HL-60 (cell line): ENCODE measurements at regions not wholly inside any gene's neighbourhood (a gene's known extent, or its start where the extent isn't known, plus 50 kb on each side); places are given as distances from the start of the nearest gene placed in this dataset.

Experiments
- DNase-seq, 2 experiments: peaks; one replicate each; pipeline ENCODE4 v3.0.0-alpha.2; 2010 to 2020; ENCODE audit warnings: low read depth in 1 of 2, low spot score in 1 of 2
- H3K27ac ChIP-seq: fragments of 250-450 bp; sonication (Bioruptor Pico); replicated peaks from 2 replicates; pipeline ENCODE4 v1.5.1; 2020; ENCODE audit warnings: mild to moderate bottlenecking, moderate library complexity
- H3K27me3 ChIP-seq: fragments of 250-450 bp; sonication (Bioruptor Pico); 2 replicates; pipeline ENCODE4 v1.5.1; 2021; ENCODE audit warnings: mild to moderate bottlenecking, moderate library complexity; ENCODE audit not compliant: insufficient read depth, poor library complexity, severe bottlenecking
- H3K4me3 ChIP-seq: replicated peaks from 2 replicates; pipeline ENCODE4 v1.5.1; 2011; ENCODE audit warnings: mild to moderate bottlenecking, control low read depth, low read length; ENCODE audit not compliant: insufficient read depth
- CTCF ChIP-seq: IDR thresholded peaks from one replicate; pipeline ENCODE4 v1.5.1; 2011; ENCODE audit warnings: low read length, control low read depth, inconsistent platforms; ENCODE audit not compliant: insufficient read depth
- GABPA ChIP-seq: IDR thresholded peaks from 2 replicates; pipeline ENCODE4 v1.6.1; 2012; ENCODE audit warnings: low read depth
- POLR2AphosphoS5 ChIP-seq: IDR thresholded peaks from 2 replicates; pipeline ENCODE4 v1.6.1; 2012; ENCODE audit warnings: low read depth
- SPI1 ChIP-seq: IDR thresholded peaks from 2 replicates; pipeline ENCODE4 v1.6.1; 2012; ENCODE audit warnings: low read depth, mild to moderate bottlenecking, borderline replicate concordance
- TF ChIP-seq, protein P1 (sequence below): IDR thresholded peaks from 2 replicates; pipeline ENCODE4 v1.6.1; 2012; ENCODE audit warnings: low read depth; ENCODE audit not compliant: insufficient replicate concordance

DNA sequence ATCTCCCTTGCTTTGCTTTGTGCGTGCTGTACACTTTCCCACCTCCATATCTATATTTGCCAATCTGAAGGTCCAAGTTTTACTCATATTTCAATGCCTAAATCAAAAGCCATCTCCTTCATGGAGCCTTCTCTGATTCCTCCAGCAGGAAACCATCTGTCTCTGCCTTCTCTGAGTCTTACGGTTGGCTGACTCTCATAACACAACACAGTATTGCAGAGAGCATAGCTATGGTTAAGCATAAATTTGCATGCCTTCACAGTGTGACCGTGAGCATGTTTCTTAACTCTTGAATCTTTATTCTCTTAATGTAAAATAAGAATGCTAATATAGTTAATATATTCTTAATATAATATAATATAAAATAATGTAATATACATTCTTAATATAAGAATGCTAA lies 136.8 kb upstream of the PPP2R2B start:
- Histone ChIP-seq H3K27ac (no peak overlapping the region), H3K27me3 (no peaks in the 10 kb centered on the region), H3K4me3 (no peak overlapping the region)
- no peak for DNase-seq
- TF ChIP-seq POLR2AphosphoS5, result no peak
- TF ChIP-seq, protein P1, sequence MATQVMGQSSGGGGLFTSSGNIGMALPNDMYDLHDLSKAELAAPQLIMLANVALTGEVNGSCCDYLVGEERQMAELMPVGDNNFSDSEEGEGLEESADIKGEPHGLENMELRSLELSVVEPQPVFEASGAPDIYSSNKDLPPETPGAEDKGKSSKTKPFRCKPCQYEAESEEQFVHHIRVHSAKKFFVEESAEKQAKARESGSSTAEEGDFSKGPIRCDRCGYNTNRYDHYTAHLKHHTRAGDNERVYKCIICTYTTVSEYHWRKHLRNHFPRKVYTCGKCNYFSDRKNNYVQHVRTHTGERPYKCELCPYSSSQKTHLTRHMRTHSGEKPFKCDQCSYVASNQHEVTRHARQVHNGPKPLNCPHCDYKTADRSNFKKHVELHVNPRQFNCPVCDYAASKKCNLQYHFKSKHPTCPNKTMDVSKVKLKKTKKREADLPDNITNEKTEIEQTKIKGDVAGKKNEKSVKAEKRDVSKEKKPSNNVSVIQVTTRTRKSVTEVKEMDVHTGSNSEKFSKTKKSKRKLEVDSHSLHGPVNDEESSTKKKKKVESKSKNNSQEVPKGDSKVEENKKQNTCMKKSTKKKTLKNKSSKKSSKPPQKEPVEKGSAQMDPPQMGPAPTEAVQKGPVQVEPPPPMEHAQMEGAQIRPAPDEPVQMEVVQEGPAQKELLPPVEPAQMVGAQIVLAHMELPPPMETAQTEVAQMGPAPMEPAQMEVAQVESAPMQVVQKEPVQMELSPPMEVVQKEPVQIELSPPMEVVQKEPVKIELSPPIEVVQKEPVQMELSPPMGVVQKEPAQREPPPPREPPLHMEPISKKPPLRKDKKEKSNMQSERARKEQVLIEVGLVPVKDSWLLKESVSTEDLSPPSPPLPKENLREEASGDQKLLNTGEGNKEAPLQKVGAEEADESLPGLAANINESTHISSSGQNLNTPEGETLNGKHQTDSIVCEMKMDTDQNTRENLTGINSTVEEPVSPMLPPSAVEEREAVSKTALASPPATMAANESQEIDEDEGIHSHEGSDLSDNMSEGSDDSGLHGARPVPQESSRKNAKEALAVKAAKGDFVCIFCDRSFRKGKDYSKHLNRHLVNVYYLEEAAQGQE, result no peak
- no peak for TF ChIP-seq GABPA
- TF ChIP-seq CTCF, result no peak
- no peak for TF ChIP-seq SPI1

DNA sequence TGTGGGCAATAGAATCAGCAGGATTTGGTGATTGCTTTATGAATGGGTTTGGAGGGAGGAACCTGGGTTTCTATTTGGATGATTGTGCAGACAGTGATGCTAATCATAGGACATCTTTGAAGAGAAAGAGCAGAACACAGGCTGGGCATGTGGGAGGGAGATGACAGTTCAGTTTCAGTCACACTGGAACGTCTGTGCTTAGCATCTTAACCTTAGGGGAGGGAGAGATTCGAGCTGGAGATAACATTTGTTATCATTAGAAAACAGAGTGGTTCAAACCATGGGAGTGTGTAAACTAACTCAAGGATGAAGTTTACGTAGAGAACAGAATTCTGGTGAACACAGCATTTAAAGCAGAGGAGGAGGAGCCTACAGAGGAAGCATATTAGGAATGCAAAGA lies 138.6 kb upstream of the PPP2R2B start:
- H3K27me3 ChIP-seq, result no peaks in the 10 kb centered on the region
- TF ChIP-seq POLR2AphosphoS5 (no peak), CTCF (no peak)
- H3K27ac ChIP-seq, result no peak overlapping the region
- no peak overlapping the region for H3K4me3 ChIP-seq
- DNase-seq, result no peak

GRCh38 chr5:147017621-147018020 lies 139.1 kb upstream of the PPP2R2B start:
- no peak for DNase-seq
- TF ChIP-seq CTCF (no peak), SPI1 (no peak), POLR2AphosphoS5 (no peak), GABPA (no peak)
- TF ChIP-seq, protein P1, result no peak
- H3K27me3 ChIP-seq, result no peaks in the 10 kb centered on the region
- H3K4me3 ChIP-seq, result no peak overlapping the region
- no peak overlapping the region for H3K27ac ChIP-seq

- H3K27ac ChIP-seq, result no peak overlapping the region
- no peak for TF ChIP-seq GABPA
- DNase-seq, result no peak
- H3K27me3 ChIP-seq, result no peaks in the 10 kb centered on the region
- no peak overlapping the region for H3K4me3 ChIP-seq
Observed at GRCh38 chr5:147018812-147019211, 140.3 kb upstream of the PPP2R2B start.
